GM21423 (cell line): ENCODE measurements at regions not wholly inside any gene's neighbourhood (a gene's known extent, or its start where the extent isn't known, plus 50 kb on each side); places are given as distances from the start of the nearest gene placed in this dataset.

Experiments used
- ATAC-seq: cut with Tn5 transposase; IDR thresholded peaks from one replicate; pipeline ENCODE4 v1.9.1; 2021; ENCODE audit warnings: mild to moderate bottlenecking, moderate library complexity; ENCODE audit not compliant: unreplicated experiment

- ATAC-seq, result no peak
These were observed 664.9 kb downstream of the METTL4 start for GRCh38 chr18:1906421-1906820.

- no peak for ATAC-seq
These were observed 663.7 kb downstream of the METTL4 start for GRCh38 chr18:1907470-1908206.

GRCh38 chr18:1914489-1914888, 656.8 kb downstream of the METTL4 start:
- no peak for ATAC-seq

- no peak for ATAC-seq
These were observed 654.3 kb downstream of the METTL4 start for GRCh38 chr18:1916869-1917523.

- ATAC-seq, result no peak
These were observed 653.7 kb downstream of the METTL4 start for GRCh38 chr18:1917569-1917968.

- no peak for ATAC-seq
These were observed 649.2 kb downstream of the METTL4 start for GRCh38 chr18:1922066-1922465.

- no peak for ATAC-seq
These were observed 642.6 kb downstream of the METTL4 start for GRCh38 chr18:1928711-1929110.

GRCh38 chr18:1929720-1930119, 641.6 kb downstream of the METTL4 start:
- ATAC-seq, result no peak

- ATAC-seq, result no peak
These were observed 640.7 kb downstream of the METTL4 start for GRCh38 chr18:1930291-1931270.

GRCh38 chr18:1952486-1952885, 618.8 kb downstream of the METTL4 start:
- ATAC-seq, result no peak

- no peak for ATAC-seq
These were observed 616.6 kb downstream of the METTL4 start for GRCh38 chr18:1954583-1955312.

- no peak for ATAC-seq
These were observed 612.5 kb downstream of the METTL4 start for GRCh38 chr18:1958798-1959197.

- no peak for ATAC-seq
These were observed 606.3 kb downstream of the METTL4 start for GRCh38 chr18:1965016-1965415.

- no peak for ATAC-seq
These were observed 605.8 kb downstream of the METTL4 start for GRCh38 chr18:1965541-1965940.

- ATAC-seq, result no peak
These were observed 602.4 kb downstream of the METTL4 start for GRCh38 chr18:1968801-1969498.

GRCh38 chr18:1976484-1976883, 594.8 kb downstream of the METTL4 start:
- no peak for ATAC-seq

- no peak for ATAC-seq
These were observed 589.2 kb downstream of the METTL4 start for GRCh38 chr18:1982056-1982455.

GRCh38 chr18:1983746-1984515, 587.4 kb downstream of the METTL4 start:
- no peak for ATAC-seq

GRCh38 chr18:1993866-1994265, 577.4 kb downstream of the METTL4 start:
- ATAC-seq, result no peak
